Mucosa of descending colon (tissue), 3 donors: ENCODE measurements at regions not wholly inside any gene's neighbourhood (a gene's known extent, or its start where the extent isn't known, plus 50 kb on each side); places are given as distances from the start of the nearest gene placed in this dataset.
"Not testable (repeated sequence)": the region's sequence is repeated elsewhere in the genome, so short reads cannot be mapped to it uniquely, and the experiment has no call there.

Experiments
- ATAC-seq: fragments of 200-7000 bp; cut with Tn5 transposase; one replicate; pipeline ENCODE4 v1.9.1; 2020; ENCODE audit warnings: mild to moderate bottlenecking, moderate library complexity
- DNase-seq, 3 donors: peaks; one replicate each; pipeline ENCODE4 v3.0.0-alpha.2; 2020
- H3K36me3 ChIP-seq: fragments of 200-600 bp; one replicate; pipeline ENCODE4 v1.8.0; 2021; ENCODE audit warnings: low read depth, mild to moderate bottlenecking
- H3K4me1 ChIP-seq: fragments of 200-600 bp; one replicate; pipeline ENCODE4 v1.8.0; 2021; ENCODE audit warnings: low read depth, mild to moderate bottlenecking
- H3K4me3 ChIP-seq: fragments of 200-600 bp; one replicate; pipeline ENCODE4 v1.8.0; 2021; ENCODE audit warnings: mild to moderate bottlenecking
- H3K9me3 ChIP-seq: fragments of 200-600 bp; one replicate; pipeline ENCODE4 v1.8.0; 2021; ENCODE audit warnings: mild to moderate bottlenecking
- intact Hi-C, 2 donors: fragments of 100-400 bp; cut with DNase I in 1 of 2; cut with micrococcal nuclease in 1 of 2; formaldehyde crosslinking; loops; one replicate each; pipeline versions ENCODE4 v1.11.0 to v1.11.1; 2022; cut with DNase I, micrococcal nuclease
- TF ChIP-seq, protein P1 (sequence below): fragments of 200-600 bp; IDR thresholded peaks from one replicate; pipeline ENCODE4 v1.8.0; 2022; ENCODE audit warnings: antibody characterized with exemption, mild to moderate bottlenecking
- donor health status: DM: no; HTN: no; CAD: no; lungs with moderate emphysema.
- donor health status: DM: no; HTN: no; CAD: no.
- donor health status: DM: no; HTN: yes; CAD: no.

- Histone ChIP-seq H3K9me3 (no peaks in the 10 kb centered on the region), H3K4me3 (no peak overlapping the region), H3K36me3 (no peaks in the 10 kb centered on the region), H3K4me1 (no peaks in the 10 kb centered on the region)
- ATAC-seq (peak; percentile 84), DNase-seq (peak in 1 of 3 donors; percentile 26)
- intact Hi-C loops = no loop called here
- TF ChIP-seq, protein P1, sequence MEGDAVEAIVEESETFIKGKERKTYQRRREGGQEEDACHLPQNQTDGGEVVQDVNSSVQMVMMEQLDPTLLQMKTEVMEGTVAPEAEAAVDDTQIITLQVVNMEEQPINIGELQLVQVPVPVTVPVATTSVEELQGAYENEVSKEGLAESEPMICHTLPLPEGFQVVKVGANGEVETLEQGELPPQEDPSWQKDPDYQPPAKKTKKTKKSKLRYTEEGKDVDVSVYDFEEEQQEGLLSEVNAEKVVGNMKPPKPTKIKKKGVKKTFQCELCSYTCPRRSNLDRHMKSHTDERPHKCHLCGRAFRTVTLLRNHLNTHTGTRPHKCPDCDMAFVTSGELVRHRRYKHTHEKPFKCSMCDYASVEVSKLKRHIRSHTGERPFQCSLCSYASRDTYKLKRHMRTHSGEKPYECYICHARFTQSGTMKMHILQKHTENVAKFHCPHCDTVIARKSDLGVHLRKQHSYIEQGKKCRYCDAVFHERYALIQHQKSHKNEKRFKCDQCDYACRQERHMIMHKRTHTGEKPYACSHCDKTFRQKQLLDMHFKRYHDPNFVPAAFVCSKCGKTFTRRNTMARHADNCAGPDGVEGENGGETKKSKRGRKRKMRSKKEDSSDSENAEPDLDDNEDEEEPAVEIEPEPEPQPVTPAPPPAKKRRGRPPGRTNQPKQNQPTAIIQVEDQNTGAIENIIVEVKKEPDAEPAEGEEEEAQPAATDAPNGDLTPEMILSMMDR = peak; percentile 46
These were observed 387.9 kb downstream of the DAD1 start for GRCh38 chr14:22200977-22201605.

DNA sequence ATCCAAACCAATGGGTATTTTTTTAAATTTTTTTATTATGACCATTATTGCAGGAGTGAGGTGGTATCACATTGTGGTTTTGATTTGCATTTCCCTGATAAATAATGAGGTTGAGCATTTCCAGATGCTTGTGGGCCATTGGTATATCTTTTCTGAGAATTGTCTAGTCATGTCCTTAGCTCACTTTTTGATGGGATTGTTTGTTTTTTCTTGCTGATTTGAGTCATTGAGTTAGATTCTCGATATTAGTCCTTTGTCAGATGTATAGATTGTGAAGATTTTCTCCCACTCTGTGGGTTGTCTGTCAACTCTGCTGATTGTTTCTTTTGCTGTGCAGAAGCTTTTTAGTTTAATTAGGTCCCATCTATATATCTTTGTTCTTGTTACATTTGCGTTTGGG, 388.9 kb downstream of the DAD1 start:
- H3K4me3 ChIP-seq, H3K9me3 ChIP-seq, H3K36me3 ChIP-seq, ATAC-seq, DNase-seq, H3K4me1 ChIP-seq, intact Hi-C loops: not testable (repeated sequence)

- no peaks in the 10 kb centered on the region for H3K36me3 ChIP-seq
- no peak overlapping the region for H3K4me3 ChIP-seq
- peaks cover 11% of the 10 kb centered on the region for H3K4me1 ChIP-seq
- intact Hi-C loops = no loop called here
- H3K9me3 ChIP-seq = no peaks in the 10 kb centered on the region
- DNase-seq (no peak), ATAC-seq (no peak)
- TF ChIP-seq, protein P1 = no peak
These were observed 394.4 kb downstream of the DAD1 start for GRCh38 chr14:22194664-22195063.

DNA sequence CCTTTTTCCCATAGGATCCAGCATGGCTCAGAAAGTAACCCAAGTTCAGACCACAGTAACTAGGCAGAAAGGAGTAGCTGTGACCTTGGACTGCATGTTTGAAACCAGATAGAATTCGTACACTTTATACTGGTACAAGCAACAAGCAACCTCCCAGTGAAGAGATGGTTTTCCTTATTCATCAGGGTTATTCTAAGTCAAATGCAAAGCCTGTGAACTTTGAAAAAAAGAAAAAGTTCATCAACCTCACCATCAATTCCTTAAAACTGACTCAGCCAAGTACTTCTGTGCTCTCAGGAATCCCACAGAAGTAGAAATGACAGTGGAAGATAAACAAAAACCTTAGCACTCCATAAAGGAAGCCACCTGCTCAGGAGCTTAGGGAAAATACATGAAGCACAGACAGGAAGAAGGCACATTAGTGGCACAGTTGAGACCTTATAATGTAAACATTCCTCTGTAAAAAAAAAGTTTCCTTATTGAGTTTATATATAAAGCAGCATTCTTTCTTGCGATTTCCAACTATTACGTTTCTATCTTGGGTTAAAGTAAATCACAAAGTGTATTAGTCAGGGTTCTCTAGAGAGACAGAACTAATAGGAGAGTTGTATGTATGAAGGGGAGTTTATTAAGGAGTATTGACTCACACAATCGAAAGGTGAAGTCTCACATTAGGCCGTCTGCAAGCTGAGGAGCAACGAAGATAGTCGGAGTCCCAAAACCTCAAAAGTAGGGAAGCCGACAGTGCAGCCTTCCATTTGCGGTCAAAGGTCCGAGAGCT, 398.4 kb downstream of the DAD1 start:
- no peaks in the 10 kb centered on the region for H3K9me3 ChIP-seq
- no peaks in the 10 kb centered on the region for H3K36me3 ChIP-seq
- DNase-seq (no peak), ATAC-seq (peak; percentile 64)
- peaks cover 11% of the 10 kb centered on the region for H3K4me1 ChIP-seq
- intact Hi-C loops = no loop called here
- TF ChIP-seq, protein P1 = no peak
- no peak overlapping the region for H3K4me3 ChIP-seq

DNA sequence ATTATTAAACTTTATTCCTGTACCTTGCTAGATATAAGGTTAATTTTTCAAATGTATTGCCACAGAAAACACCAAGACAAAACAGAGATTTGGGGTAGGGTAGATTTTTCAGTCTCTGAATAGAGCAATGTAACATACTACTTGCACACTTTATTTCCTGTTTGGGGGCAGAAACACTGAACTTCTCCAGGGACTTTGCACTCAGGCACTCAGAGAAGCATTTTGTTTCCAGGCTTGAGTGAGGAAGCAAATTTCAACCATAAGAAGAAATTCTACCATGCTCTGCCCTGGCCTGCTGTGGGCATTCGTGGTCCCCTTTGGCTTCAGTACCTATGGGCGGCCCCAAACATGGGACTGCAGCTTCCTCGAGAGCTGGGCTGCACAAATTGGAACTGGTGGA, 399.1 kb downstream of the DAD1 start:
- Histone ChIP-seq H3K4me1 (peaks cover 11% of the 10 kb centered on the region), H3K36me3 (no peaks in the 10 kb centered on the region), H3K4me3 (no peak overlapping the region), H3K9me3 (no peaks in the 10 kb centered on the region)
- TF ChIP-seq, protein P1 = no peak
- DNase-seq (no peak), ATAC-seq (peak; percentile 71)
- intact Hi-C loops = no loop called here

DNA sequence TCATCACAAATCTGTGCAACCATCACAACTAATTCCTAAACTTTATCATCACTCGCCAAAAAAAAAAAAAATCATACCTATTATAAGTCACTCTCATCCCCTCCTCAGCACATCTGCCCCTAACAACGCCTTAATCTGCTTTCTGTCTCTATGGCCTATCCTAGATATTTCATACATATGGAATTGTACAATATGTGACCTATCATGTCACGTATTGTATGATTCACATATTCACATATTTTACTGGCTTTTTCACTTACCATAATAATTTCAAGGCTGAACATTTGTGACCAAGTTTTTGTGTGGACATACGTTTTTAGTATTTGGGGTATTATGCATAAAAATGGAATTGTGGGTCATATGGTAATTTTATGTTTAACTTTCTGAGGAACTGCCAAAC, 400.7 kb downstream of the DAD1 start:
- TF ChIP-seq, protein P1 = no peak
- intact Hi-C loops = no loop called here
- DNase-seq (no peak), ATAC-seq (no peak)
- H3K9me3 ChIP-seq = no peaks in the 10 kb centered on the region
- no peak overlapping the region for H3K4me3 ChIP-seq
- peaks cover 14% of the 10 kb centered on the region for H3K4me1 ChIP-seq
- H3K36me3 ChIP-seq = no peaks in the 10 kb centered on the region
